ENCODE measurements at regions not wholly inside any gene's neighbourhood (a gene's known extent, or its start where the extent isn't known, plus 50 kb on each side); places are given as distances from the start of the nearest gene placed in this dataset.

DNA sequence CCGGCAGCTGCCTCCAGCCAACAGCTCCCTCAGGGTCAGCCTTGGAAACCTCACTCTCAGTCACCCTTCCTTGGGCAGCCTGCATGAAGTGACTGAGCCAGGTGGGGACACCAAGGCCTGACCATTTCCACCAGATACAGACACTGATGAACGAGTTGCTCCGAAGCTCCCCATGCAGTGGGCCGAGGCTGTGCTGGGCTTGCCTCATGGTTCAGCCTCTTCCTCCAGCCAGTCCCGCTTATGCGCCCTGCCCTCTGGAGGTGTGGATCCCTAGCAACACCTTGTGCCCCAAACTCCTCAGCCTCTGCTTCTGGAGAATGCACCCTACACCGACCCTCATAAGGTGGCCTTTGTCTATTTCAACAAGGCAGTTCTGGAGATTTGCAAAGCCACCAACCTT lies 236.0 kb downstream of the RRAGC start:
- H3K4me3 ChIP-seq (ENCODE audit: low read depth, low read length): no peak overlapping the region
- TF ChIP-seq, protein P1, sequence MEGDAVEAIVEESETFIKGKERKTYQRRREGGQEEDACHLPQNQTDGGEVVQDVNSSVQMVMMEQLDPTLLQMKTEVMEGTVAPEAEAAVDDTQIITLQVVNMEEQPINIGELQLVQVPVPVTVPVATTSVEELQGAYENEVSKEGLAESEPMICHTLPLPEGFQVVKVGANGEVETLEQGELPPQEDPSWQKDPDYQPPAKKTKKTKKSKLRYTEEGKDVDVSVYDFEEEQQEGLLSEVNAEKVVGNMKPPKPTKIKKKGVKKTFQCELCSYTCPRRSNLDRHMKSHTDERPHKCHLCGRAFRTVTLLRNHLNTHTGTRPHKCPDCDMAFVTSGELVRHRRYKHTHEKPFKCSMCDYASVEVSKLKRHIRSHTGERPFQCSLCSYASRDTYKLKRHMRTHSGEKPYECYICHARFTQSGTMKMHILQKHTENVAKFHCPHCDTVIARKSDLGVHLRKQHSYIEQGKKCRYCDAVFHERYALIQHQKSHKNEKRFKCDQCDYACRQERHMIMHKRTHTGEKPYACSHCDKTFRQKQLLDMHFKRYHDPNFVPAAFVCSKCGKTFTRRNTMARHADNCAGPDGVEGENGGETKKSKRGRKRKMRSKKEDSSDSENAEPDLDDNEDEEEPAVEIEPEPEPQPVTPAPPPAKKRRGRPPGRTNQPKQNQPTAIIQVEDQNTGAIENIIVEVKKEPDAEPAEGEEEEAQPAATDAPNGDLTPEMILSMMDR (IDR thresholded peaks at IDR 0.05; ENCODE audit: low read depth, low read length): no peak

DNA sequence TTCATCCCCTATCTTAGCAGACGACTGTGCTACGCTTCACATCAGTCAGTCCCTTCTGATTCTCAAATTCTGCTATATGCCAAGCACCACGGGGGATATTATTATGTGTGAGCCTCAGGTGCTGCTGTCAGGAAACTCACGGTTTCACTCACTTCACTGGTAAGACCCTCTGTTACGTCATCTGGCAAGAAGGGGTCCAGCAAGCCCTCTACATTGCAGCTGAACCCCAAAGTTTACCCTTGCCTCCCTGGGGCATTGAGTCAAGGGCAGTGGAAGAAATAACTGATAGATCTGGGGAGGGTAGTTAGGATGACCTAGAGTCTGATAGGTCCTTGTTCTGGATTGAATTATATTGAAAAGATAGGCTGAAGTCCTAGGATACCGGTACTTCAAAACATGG lies 237.4 kb downstream of the RRAGC start:
- no peak overlapping the region for H3K4me3 ChIP-seq (ENCODE audit: low read depth, low read length)
- TF ChIP-seq, protein P1 (IDR thresholded peaks at IDR 0.05; ENCODE audit: low read depth, low read length): no peak

DNA sequence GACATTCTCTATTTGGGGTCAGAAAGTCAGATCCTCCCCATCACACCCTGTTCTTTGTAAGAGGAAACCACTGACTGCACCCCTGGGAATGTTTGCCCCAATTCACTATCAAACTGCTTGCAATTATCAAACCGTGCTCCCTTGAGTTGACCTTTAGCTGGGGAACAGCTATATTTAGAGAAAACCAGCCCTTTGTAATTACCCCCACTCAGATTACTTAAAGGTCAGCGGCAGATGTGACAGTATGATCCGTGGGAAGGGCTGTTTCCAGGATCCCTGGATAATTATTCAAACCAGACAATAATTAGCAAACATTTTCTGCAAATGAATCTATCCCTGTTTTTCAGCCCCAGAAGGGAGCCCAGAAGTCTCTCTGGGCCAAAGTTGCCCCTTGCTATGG lies 242.7 kb downstream of the RRAGC start:
- TF ChIP-seq, protein P1 (IDR thresholded peaks at IDR 0.05; ENCODE audit: low read depth, low read length): no peak

DNA sequence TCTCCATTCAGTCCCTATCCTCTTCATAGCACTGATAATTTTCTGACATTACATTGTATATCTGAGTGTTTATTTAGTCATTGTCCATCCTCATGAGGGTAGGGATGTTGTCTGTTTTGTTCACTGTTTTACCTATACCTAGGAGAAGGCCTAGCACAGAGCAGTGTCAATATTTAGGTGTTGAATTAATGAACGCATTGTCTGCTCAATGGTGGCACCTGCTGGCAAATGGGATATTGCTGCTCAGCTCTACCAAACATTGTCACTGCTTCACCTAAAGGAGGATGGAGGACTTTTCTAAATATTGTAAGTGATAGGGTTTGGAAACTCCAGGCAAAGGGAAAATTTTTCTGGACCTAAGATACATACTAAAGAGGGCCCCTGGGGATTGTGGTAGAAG lies 243.9 kb downstream of the RRAGC start:
- TF ChIP-seq, protein P1 (IDR thresholded peaks at IDR 0.05; ENCODE audit: low read depth, low read length): no peak
- no peak overlapping the region for H3K4me3 ChIP-seq (ENCODE audit: low read depth, low read length)

More for the DNA sequence above, 242.7 kb downstream of the RRAGC start:
- no peak overlapping the region for H3K4me3 ChIP-seq (ENCODE audit: low read depth, low read length)

DNA sequence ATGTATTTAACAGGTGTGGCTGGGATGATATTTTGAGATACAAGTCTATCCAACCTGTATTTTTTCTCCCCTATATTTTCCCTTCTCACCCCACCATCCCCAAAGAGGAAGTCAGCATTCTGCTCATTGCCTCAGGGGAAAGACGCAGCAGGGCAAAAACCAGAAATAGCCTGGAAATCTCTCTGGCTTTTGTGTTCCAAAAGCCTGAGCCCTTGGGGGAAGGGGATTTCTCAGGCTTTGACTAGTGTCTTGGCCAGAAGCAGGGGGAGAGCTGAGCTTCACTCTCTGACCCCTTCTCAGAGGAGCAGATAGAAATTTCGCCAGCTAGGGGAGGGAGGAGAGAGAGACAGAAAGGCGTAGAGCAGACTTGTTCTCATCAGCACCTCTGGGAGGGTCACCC lies 244.7 kb downstream of the RRAGC start:
- TF ChIP-seq, protein P1 (IDR thresholded peaks at IDR 0.05; ENCODE audit: low read depth, low read length): no peak
- H3K4me3 ChIP-seq (ENCODE audit: low read depth, low read length): no peak overlapping the region

DNA sequence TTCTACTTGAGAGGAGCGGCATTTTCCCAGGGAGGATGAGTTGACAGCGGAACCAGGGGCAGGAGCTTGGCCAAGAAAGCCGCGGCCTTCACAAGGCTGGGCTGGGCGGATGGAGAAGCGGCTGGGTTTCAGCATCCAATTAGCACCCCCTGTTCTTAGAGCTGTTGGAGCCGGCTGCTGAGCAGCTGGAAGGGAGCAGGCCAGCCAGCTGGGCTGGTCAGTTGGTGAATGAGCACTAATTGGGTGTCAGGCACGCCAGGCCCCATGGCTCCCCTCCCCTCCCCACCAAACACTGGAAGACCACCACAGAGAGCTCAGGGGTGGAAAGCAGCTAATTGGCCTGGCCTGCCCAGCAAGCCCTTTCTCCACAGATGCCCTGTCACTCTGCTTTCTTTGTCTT lies 245.6 kb downstream of the RRAGC start:
- no peak overlapping the region for H3K4me3 ChIP-seq (ENCODE audit: low read depth, low read length)
- TF ChIP-seq, protein P1 (IDR thresholded peaks at IDR 0.05; ENCODE audit: low read depth, low read length): no peak

DNA sequence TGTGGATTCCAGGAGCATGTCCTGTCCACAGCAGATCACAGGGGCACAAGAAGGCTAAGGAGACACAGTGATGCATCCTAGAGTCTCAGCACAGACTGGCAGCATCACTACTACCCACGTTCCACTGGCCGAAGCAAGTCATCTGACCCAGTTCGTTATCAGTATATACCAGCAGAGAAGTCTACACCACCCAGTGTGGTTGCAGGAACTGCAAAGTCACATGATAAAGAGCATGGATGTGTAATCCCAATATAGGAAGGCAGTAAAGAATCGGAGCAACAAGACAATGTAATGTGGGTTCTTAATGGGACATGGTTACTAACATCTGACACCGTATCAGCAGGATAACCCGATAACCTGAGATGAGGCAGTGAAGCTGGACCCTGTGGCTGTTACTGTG lies 246.6 kb downstream of the RRAGC start:
- no peak overlapping the region for H3K4me3 ChIP-seq (ENCODE audit: low read depth, low read length)
- TF ChIP-seq, protein P1 (IDR thresholded peaks at IDR 0.05; ENCODE audit: low read depth, low read length): no peak

Data from WI38 (cell line).